ENCODE measurements at regions not wholly inside any gene's neighbourhood (a gene's known extent, or its start where the extent isn't known, plus 50 kb on each side); places are given as distances from the start of the nearest gene placed in this dataset.

DNA sequence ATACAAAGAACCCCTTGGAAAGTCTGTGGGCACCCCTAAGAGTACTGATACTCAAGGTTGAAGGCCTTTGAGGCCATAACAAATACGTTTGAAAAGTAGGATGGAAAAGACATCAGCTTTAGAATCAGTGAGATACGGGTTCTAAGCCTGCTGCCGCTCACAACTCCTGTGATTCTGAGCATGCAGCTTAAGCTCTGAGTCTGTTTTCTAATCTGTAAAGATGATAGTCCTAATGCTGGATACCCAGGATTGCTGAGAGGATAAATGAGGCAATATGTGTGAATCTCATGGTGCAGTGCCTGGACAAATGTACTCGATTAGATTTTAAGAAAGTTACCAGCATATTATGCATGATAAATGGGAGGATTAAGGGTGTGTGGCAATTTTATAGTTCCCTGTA is 321.0 kb upstream of the HSF2 start:
- Histone ChIP-seq H3K79me2 (replicated peaks; ENCODE audit: insufficient read depth, low read length) (no peaks in the 10 kb centered on the region), H3K36me3 (ENCODE audit: insufficient read depth, low read length) (no peaks in the 10 kb centered on the region), H2AFZ (ENCODE audit: low read depth, low read length) (no peak overlapping the region), H3K4me3 (ENCODE audit: low read length) (no peak overlapping the region), H3K27me3 (ENCODE audit: insufficient read depth, low read depth, low read length) (no peaks in the 10 kb centered on the region), H3K9me2 (ENCODE audit: insufficient read depth, low read length) (no peaks in the 10 kb centered on the region), H4K20me1 (ENCODE audit: insufficient read depth) (no peaks in the 10 kb centered on the region), H3F3A (ENCODE audit: insufficient read depth, low read length, poor library complexity, severe bottlenecking) (no peaks in the 10 kb centered on the region), H3K27ac (ENCODE audit: low read length) (no peak overlapping the region), H3K9me3 (ENCODE audit: low read length) (no peaks in the 10 kb centered on the region), H3K4me2 (ENCODE audit: low read length) (no peak overlapping the region), H3K9ac (ENCODE audit: low read length) (no peak overlapping the region)
- TF ChIP-seq POLR2AphosphoS5 (IDR thresholded peaks at IDR 0.05) (no peak), RAD21 (conservative IDR thresholded peaks at IDR 0.05) (no peak), MXI1 (conservative IDR thresholded peaks at IDR 0.05; ENCODE audit: poor library complexity, severe bottlenecking) (no peak), EZH2 (IDR thresholded peaks at IDR 0.05; ENCODE audit: borderline replicate concordance, insufficient read depth, low read length, poor library complexity, severe bottlenecking) (no peak), EP300 (conservative IDR thresholded peaks at IDR 0.05; ENCODE audit: poor library complexity, severe bottlenecking) (no peak), SMC3 (conservative IDR thresholded peaks at IDR 0.05; ENCODE audit: poor library complexity) (no peak), TAF1 (IDR thresholded peaks at IDR 0.05; ENCODE audit: low read depth) (no peak)
- TF ChIP-seq, protein P1, sequence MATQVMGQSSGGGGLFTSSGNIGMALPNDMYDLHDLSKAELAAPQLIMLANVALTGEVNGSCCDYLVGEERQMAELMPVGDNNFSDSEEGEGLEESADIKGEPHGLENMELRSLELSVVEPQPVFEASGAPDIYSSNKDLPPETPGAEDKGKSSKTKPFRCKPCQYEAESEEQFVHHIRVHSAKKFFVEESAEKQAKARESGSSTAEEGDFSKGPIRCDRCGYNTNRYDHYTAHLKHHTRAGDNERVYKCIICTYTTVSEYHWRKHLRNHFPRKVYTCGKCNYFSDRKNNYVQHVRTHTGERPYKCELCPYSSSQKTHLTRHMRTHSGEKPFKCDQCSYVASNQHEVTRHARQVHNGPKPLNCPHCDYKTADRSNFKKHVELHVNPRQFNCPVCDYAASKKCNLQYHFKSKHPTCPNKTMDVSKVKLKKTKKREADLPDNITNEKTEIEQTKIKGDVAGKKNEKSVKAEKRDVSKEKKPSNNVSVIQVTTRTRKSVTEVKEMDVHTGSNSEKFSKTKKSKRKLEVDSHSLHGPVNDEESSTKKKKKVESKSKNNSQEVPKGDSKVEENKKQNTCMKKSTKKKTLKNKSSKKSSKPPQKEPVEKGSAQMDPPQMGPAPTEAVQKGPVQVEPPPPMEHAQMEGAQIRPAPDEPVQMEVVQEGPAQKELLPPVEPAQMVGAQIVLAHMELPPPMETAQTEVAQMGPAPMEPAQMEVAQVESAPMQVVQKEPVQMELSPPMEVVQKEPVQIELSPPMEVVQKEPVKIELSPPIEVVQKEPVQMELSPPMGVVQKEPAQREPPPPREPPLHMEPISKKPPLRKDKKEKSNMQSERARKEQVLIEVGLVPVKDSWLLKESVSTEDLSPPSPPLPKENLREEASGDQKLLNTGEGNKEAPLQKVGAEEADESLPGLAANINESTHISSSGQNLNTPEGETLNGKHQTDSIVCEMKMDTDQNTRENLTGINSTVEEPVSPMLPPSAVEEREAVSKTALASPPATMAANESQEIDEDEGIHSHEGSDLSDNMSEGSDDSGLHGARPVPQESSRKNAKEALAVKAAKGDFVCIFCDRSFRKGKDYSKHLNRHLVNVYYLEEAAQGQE (IDR thresholded peaks at IDR 0.05; ENCODE audit: borderline replicate concordance), result no peak
- TF ChIP-seq, protein P2, sequence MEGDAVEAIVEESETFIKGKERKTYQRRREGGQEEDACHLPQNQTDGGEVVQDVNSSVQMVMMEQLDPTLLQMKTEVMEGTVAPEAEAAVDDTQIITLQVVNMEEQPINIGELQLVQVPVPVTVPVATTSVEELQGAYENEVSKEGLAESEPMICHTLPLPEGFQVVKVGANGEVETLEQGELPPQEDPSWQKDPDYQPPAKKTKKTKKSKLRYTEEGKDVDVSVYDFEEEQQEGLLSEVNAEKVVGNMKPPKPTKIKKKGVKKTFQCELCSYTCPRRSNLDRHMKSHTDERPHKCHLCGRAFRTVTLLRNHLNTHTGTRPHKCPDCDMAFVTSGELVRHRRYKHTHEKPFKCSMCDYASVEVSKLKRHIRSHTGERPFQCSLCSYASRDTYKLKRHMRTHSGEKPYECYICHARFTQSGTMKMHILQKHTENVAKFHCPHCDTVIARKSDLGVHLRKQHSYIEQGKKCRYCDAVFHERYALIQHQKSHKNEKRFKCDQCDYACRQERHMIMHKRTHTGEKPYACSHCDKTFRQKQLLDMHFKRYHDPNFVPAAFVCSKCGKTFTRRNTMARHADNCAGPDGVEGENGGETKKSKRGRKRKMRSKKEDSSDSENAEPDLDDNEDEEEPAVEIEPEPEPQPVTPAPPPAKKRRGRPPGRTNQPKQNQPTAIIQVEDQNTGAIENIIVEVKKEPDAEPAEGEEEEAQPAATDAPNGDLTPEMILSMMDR (IDR thresholded peaks at IDR 0.05; ENCODE audit: poor library complexity, severe bottlenecking), result no peak

DNA sequence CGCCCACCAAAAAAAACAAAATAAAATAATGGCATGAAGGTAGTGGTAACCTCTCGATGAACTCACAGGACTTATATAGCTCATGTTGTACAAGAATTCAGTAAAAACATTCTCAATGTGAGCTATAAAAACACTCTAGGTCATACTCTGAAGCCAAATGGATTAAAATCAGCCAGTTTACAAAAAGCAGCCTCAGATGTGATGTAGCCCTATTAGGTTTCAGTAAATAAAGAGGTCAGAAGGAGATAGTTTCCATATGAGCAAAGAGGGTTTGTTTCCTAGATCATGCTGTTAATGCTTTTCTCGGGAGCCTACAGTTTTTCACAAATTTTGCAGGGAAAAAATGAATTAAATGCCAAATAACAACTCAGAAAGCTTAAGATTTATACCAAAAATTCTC is 319.5 kb upstream of the HSF2 start:
- Histone ChIP-seq H3K9ac (ENCODE audit: low read length) (no peak overlapping the region), H3F3A (ENCODE audit: insufficient read depth, low read length, poor library complexity, severe bottlenecking) (no peaks in the 10 kb centered on the region), H3K27ac (ENCODE audit: low read length) (no peak overlapping the region)

More for the DNA sequence above, 319.5 kb upstream of the HSF2 start:
- Histone ChIP-seq H3K9me2 (ENCODE audit: insufficient read depth, low read length) (no peaks in the 10 kb centered on the region), H3K79me2 (replicated peaks; ENCODE audit: insufficient read depth, low read length) (no peaks in the 10 kb centered on the region), H3K27me3 (ENCODE audit: insufficient read depth, low read depth, low read length) (no peaks in the 10 kb centered on the region), H3K36me3 (ENCODE audit: insufficient read depth, low read length) (no peaks in the 10 kb centered on the region), H3K4me3 (ENCODE audit: low read length) (no peak overlapping the region), H3K9me3 (ENCODE audit: low read length) (no peaks in the 10 kb centered on the region), H4K20me1 (ENCODE audit: insufficient read depth) (no peaks in the 10 kb centered on the region), H2AFZ (ENCODE audit: low read depth, low read length) (no peak overlapping the region), H3K4me2 (ENCODE audit: low read length) (no peak overlapping the region)
- TF ChIP-seq, protein P2 (IDR thresholded peaks at IDR 0.05; ENCODE audit: poor library complexity, severe bottlenecking), result no peak
- no peak for TF ChIP-seq POLR2AphosphoS5 (IDR thresholded peaks at IDR 0.05)
- no peak for TF ChIP-seq EZH2 (IDR thresholded peaks at IDR 0.05; ENCODE audit: borderline replicate concordance, insufficient read depth, low read length, poor library complexity, severe bottlenecking)
- no peak for TF ChIP-seq RAD21 (conservative IDR thresholded peaks at IDR 0.05)
- TF ChIP-seq TAF1 (IDR thresholded peaks at IDR 0.05; ENCODE audit: low read depth), result no peak
- no peak for TF ChIP-seq SMC3 (conservative IDR thresholded peaks at IDR 0.05; ENCODE audit: poor library complexity)
- TF ChIP-seq, protein P1 (IDR thresholded peaks at IDR 0.05; ENCODE audit: borderline replicate concordance), result no peak
- no peak for TF ChIP-seq EP300 (conservative IDR thresholded peaks at IDR 0.05; ENCODE audit: poor library complexity, severe bottlenecking)
- no peak for TF ChIP-seq MXI1 (conservative IDR thresholded peaks at IDR 0.05; ENCODE audit: poor library complexity, severe bottlenecking)
